HCT116 (cell line): ENCODE measurements at regions not wholly inside any gene's neighbourhood (a gene's known extent, or its start where the extent isn't known, plus 50 kb on each side); places are given as distances from the start of the nearest gene placed in this dataset.

Experiments
- ATAC-seq: fragments of 200-7000 bp; cut with Tn5 transposase; 2 replicates; pipeline ENCODE4 v1.9.1; 2020; ENCODE audit warnings: mild to moderate bottlenecking, moderate library complexity
- BruUV-seq: library from RNA; stranded (reverse); fragments of 400-500 nt; replicated peaks from 2 replicates; lab custom pipeline; 2021; lab: Mats Ljungman, UMichigan
- CTCF ChIA-PET: fragments of 300-600 bp; sonication (Branson Sonifier 250); formaldehyde crosslinking; loops from one replicate; lab custom pipeline; 2021; ENCODE audit warnings: antibody characterized with exemption; lab: Charles Lee
- POLR2A ChIA-PET: fragments of 300-600, 350-600 bp; sonication (Branson Sonifier 250); formaldehyde crosslinking; loops from one replicate; lab custom pipeline; 2021; ENCODE audit warnings: antibody characterized with exemption; lab: Charles Lee
- RAD21 ChIA-PET, 2 experiments: fragments of 300-600 bp; sonication (Branson Sonifier 250); formaldehyde crosslinking; loops; one replicate each; lab custom pipeline; 2023; ENCODE audit warnings: low total read pairs in 2 of 2; ENCODE audit not compliant: uncharacterized antibody in 2 of 2, unreplicated experiment in 2 of 2, low non-redundant PET in 1 of 2; lab: Charles Lee
- DNase-seq: peaks from one replicate; pipeline ENCODE4 v3.0.0-alpha.2; 2010; ENCODE audit warnings: low read depth, low spot score
- H2AFZ ChIP-seq: fragments of 200-600 bp; shearing (Covaris generic), sonication (generic); 2 replicates; pipeline ENCODE4 v1.6.1; 2017; ENCODE audit warnings: low read depth, mixed run types, mixed read lengths, antibody characterized with exemption, low read length; ENCODE audit not compliant: poor library complexity, severe bottlenecking
- H3K27ac ChIP-seq: 2 replicates; pipeline ENCODE4 v1.5.1; 2012; ENCODE audit warnings: low read depth, low read length
- H3K27me3 ChIP-seq: fragments of 200-600 bp; sonication (generic); 2 replicates; pipeline ENCODE4 v1.6.1; 2016; ENCODE audit warnings: mixed run types, low read length, mixed read lengths; ENCODE audit not compliant: insufficient read depth
- H3K36me3 ChIP-seq, 2 experiments: fragments of 200-500 bp in 1 of 2; fragments of 200-600 bp in 1 of 2; sonication (Bioruptor generic) in 1 of 2; sonication (generic) in 1 of 2; 2 replicates each; pipeline versions ENCODE4 v1.5.1 to v1.6.1; 2014 to 2016; ENCODE audit warnings: low read length in 2 of 2, inconsistent platforms in 1 of 2, mixed read lengths in 1 of 2, mixed run types in 1 of 2; ENCODE audit not compliant: insufficient read depth in 2 of 2, control insufficient read depth in 1 of 2
- H3K4me1 ChIP-seq, 2 experiments: fragments of 200-600 bp in 1 of 2; sonication (generic) in 1 of 2; 2 replicates each; pipeline versions ENCODE4 v1.5.1 to v1.6.1; 2012 to 2017; ENCODE audit warnings: low read length in 2 of 2, inconsistent platforms in 1 of 2, mild to moderate bottlenecking in 1 of 2, mixed read lengths in 1 of 2, mixed run types in 1 of 2, moderate library complexity in 1 of 2; ENCODE audit not compliant: insufficient read depth in 2 of 2, control insufficient read depth in 1 of 2
- H3K4me2 ChIP-seq: fragments of 200-600 bp; sonication (generic); 2 replicates; pipeline ENCODE4 v1.6.1; 2017; ENCODE audit warnings: mixed run types, low read length, mixed read lengths
- H3K4me3 ChIP-seq, 2 experiments: fragments of 200-600 bp in 1 of 2; sonication (generic) in 1 of 2; replicated peaks in 1 of 2; 2 replicates each; pipeline ENCODE4 v1.5.1; 2011 to 2016; ENCODE audit warnings: low read length in 2 of 2, control low read depth in 1 of 2, low read depth in 1 of 2, mild to moderate bottlenecking in 1 of 2, mixed read lengths in 1 of 2, mixed run types in 1 of 2
- H3K79me2 ChIP-seq: fragments of 200-600 bp; sonication (generic); 2 replicates; pipeline ENCODE4 v1.6.1; 2017; ENCODE audit warnings: mild to moderate bottlenecking, mixed run types, low read length, moderate library complexity, mixed read lengths; ENCODE audit not compliant: insufficient read depth
- H3K9ac ChIP-seq: fragments of 200-600 bp; sonication (generic); 2 replicates; pipeline ENCODE4 v1.6.1; 2016; ENCODE audit warnings: low read length, mixed read lengths
- H3K9me2 ChIP-seq: fragments of 200-600 bp; sonication (generic), shearing (Covaris generic); 2 replicates; pipeline ENCODE4 v1.6.1; 2017; ENCODE audit warnings: mixed run types, mild to moderate bottlenecking, moderate library complexity; ENCODE audit not compliant: insufficient read depth
- H3K9me3 ChIP-seq, 2 experiments: fragments of 200-500 bp in 1 of 2; fragments of 200-600 bp in 1 of 2; sonication (Bioruptor generic) in 1 of 2; sonication (generic) in 1 of 2; 2 replicates each; pipeline ENCODE4 v1.6.1; 2014 to 2017; ENCODE audit warnings: low read length in 2 of 2, mixed read lengths in 2 of 2, inconsistent platforms in 1 of 2, low read depth in 1 of 2, mild to moderate bottlenecking in 1 of 2, mixed run types in 1 of 2, moderate library complexity in 1 of 2; ENCODE audit not compliant: control insufficient read depth in 1 of 2, insufficient read depth in 1 of 2
- H4K20me1 ChIP-seq: fragments of 200-600 bp; sonication (generic), shearing (Covaris generic); 2 replicates; pipeline ENCODE4 v1.6.1; 2017; ENCODE audit warnings: mixed run types, mild to moderate bottlenecking, moderate library complexity; ENCODE audit not compliant: insufficient read depth
- CEBPB ChIP-seq: IDR thresholded peaks from 2 replicates; pipeline ENCODE4 v1.6.1; 2012; ENCODE audit warnings: low read depth
- EZH2 ChIP-seq: fragments of 200-600 bp; sonication (generic); IDR thresholded peaks from 2 replicates; pipeline ENCODE4 v1.6.1; 2017; ENCODE audit warnings: antibody characterized with exemption, mixed run types
- EZH2phosphoT487 ChIP-seq: fragments of 200-600 bp; IDR thresholded peaks from 2 replicates; pipeline ENCODE4 v1.6.1; 2018; ENCODE audit warnings: antibody characterized with exemption, borderline replicate concordance
- JUND ChIP-seq: IDR thresholded peaks from 2 replicates; pipeline ENCODE4 v1.6.1; 2012
- SIN3A ChIP-seq: IDR thresholded peaks from 2 replicates; pipeline ENCODE4 v1.6.1; 2012; ENCODE audit warnings: low read depth
- SP1 ChIP-seq: IDR thresholded peaks from 2 replicates; pipeline ENCODE4 v1.6.1; 2012; ENCODE audit warnings: low read depth
- SRF ChIP-seq: IDR thresholded peaks from 2 replicates; pipeline ENCODE4 v1.6.1; 2012; ENCODE audit warnings: low read depth
- ZNF274 ChIP-seq: fragments of 200-500 bp; sonication (Bioruptor generic); IDR thresholded peaks from 2 replicates; pipeline ENCODE4 v1.6.1; 2014; ENCODE audit warnings: mild to moderate bottlenecking, low read depth, low read length, inconsistent platforms
- intact Hi-C: fragments of 100-400 bp; cut with micrococcal nuclease; formaldehyde crosslinking; loops from 2 replicates; pipeline ENCODE4 v1.10.0; 2022
- TF ChIP-seq, protein P1 (sequence below): IDR thresholded peaks from 2 replicates; pipeline ENCODE4 v1.6.1; 2012
- TF ChIP-seq, protein P2 (sequence below): IDR thresholded peaks from 2 replicates; pipeline ENCODE4 v1.6.1; 2011; ENCODE audit warnings: mild to moderate bottlenecking, low read length, moderate library complexity; ENCODE audit not compliant: insufficient replicate concordance; ENCODE audit errors: extremely low read depth
- TF ChIP-seq, protein P3 (sequence below), 3 experiments: fragments of 200-600 bp in 1 of 3; sonication (generic) in 1 of 3; IDR thresholded peaks in 2 of 3; conservative IDR thresholded peaks in 1 of 3; 2 replicates each; pipeline ENCODE4 v1.5.1; 2012 to 2017; ENCODE audit warnings: low read depth in 2 of 3, low read length in 2 of 3, antibody characterized with exemption in 1 of 3, borderline replicate concordance in 1 of 3, control low read depth in 1 of 3, mild to moderate bottlenecking in 1 of 3, mixed read lengths in 1 of 3, mixed run types in 1 of 3, moderate library complexity in 1 of 3; ENCODE audit not compliant: insufficient read depth in 1 of 3

DNA sequence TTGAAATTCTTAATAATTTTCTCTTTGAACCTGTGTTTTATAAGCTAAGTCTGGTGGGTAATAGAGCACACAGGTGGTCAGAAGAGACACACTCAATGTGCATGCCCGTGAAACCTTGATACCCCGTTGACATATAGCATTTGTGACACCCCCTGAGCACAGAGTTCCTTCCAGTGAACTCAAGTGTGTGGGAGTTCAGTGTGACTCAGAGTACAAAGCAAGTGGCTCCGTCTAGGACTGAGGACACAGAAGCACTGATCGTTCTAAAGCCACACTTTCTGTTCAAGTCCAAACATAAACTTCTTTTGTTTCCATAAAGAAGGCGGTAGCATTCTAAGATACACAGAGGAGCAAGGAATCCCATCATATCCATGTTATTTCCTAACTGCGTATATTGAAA, 523.6 kb downstream of the PID1 start:
- no peaks in the 10 kb centered on the region for H4K20me1 ChIP-seq
- CTCF ChIA-PET: no interaction called here
- H3K9me2 ChIP-seq: no peaks in the 10 kb centered on the region
- H3K9me3 ChIP-seq: no peaks in the 10 kb centered on the region
- H2AFZ ChIP-seq: no peak overlapping the region
- POLR2A ChIA-PET: no interaction called here
- H3K27ac ChIP-seq: no peak overlapping the region
- H3K4me1 ChIP-seq: no peaks in the 10 kb centered on the region
- peak overlapping the region; percentile 21; the same call in 1 of the 2 replicates for H3K4me2 ChIP-seq
- no peaks in the 10 kb centered on the region for H3K36me3 ChIP-seq
- H3K9ac ChIP-seq: no peak overlapping the region
- no peaks in the 10 kb centered on the region for H3K27me3 ChIP-seq
- BruUV-seq: no TSS peak
- no peak for ATAC-seq
- no peak overlapping the region for H3K4me3 ChIP-seq
- H3K79me2 ChIP-seq: no peaks in the 10 kb centered on the region
- RAD21 ChIA-PET: no interaction called here
- TF ChIP-seq JUND (no peak), EZH2phosphoT487 (no peak), EZH2 (no peak), CEBPB (no peak), SP1 (no peak), SIN3A (no peak), SRF (no peak), ZNF274 (no peak)
- TF ChIP-seq, protein P1, sequence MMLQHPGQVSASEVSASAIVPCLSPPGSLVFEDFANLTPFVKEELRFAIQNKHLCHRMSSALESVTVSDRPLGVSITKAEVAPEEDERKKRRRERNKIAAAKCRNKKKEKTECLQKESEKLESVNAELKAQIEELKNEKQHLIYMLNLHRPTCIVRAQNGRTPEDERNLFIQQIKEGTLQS: no peak
- TF ChIP-seq, protein P2, sequence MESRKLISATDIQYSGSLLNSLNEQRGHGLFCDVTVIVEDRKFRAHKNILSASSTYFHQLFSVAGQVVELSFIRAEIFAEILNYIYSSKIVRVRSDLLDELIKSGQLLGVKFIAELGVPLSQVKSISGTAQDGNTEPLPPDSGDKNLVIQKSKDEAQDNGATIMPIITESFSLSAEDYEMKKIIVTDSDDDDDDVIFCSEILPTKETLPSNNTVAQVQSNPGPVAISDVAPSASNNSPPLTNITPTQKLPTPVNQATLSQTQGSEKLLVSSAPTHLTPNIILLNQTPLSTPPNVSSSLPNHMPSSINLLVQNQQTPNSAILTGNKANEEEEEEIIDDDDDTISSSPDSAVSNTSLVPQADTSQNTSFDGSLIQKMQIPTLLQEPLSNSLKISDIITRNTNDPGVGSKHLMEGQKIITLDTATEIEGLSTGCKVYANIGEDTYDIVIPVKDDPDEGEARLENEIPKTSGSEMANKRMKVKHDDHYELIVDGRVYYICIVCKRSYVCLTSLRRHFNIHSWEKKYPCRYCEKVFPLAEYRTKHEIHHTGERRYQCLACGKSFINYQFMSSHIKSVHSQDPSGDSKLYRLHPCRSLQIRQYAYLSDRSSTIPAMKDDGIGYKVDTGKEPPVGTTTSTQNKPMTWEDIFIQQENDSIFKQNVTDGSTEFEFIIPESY: no peak
- TF ChIP-seq, protein P3, sequence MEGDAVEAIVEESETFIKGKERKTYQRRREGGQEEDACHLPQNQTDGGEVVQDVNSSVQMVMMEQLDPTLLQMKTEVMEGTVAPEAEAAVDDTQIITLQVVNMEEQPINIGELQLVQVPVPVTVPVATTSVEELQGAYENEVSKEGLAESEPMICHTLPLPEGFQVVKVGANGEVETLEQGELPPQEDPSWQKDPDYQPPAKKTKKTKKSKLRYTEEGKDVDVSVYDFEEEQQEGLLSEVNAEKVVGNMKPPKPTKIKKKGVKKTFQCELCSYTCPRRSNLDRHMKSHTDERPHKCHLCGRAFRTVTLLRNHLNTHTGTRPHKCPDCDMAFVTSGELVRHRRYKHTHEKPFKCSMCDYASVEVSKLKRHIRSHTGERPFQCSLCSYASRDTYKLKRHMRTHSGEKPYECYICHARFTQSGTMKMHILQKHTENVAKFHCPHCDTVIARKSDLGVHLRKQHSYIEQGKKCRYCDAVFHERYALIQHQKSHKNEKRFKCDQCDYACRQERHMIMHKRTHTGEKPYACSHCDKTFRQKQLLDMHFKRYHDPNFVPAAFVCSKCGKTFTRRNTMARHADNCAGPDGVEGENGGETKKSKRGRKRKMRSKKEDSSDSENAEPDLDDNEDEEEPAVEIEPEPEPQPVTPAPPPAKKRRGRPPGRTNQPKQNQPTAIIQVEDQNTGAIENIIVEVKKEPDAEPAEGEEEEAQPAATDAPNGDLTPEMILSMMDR (IDR thresholded peaks at IDR 0.05 in 2 of 3, conservative IDR thresholded peaks at IDR 0.05 in 1 of 3; ENCODE audit: borderline replicate concordance in 1 of 3, insufficient read depth in 1 of 3, low read depth in 2 of 3, low read length in 2 of 3): no peak
- TF ChIP-seq, all 23 proteins: peak for 0
- no peak for DNase-seq
- intact Hi-C loops: no loop called here
